HCT116 (cell line): ENCODE measurements at regions not wholly inside any gene's neighbourhood (a gene's known extent, or its start where the extent isn't known, plus 50 kb on each side); places are given as distances from the start of the nearest gene placed in this dataset.

ENCODE experiments used
- ATAC-seq: fragments of 200-7000 bp; cut with Tn5 transposase; 2 replicates; pipeline ENCODE4 v1.9.1; 2020; ENCODE audit warnings: mild to moderate bottlenecking, moderate library complexity
- BruUV-seq: library from RNA; stranded (reverse); fragments of 400-500 nt; replicated peaks from 2 replicates; lab custom pipeline; 2021; lab: Mats Ljungman, UMichigan
- CTCF ChIA-PET: fragments of 300-600 bp; sonication (Branson Sonifier 250); formaldehyde crosslinking; loops from one replicate; lab custom pipeline; 2021; ENCODE audit warnings: antibody characterized with exemption; lab: Charles Lee
- POLR2A ChIA-PET: fragments of 300-600, 350-600 bp; sonication (Branson Sonifier 250); formaldehyde crosslinking; loops from one replicate; lab custom pipeline; 2021; ENCODE audit warnings: antibody characterized with exemption; lab: Charles Lee
- RAD21 ChIA-PET, 2 experiments: fragments of 300-600 bp; sonication (Branson Sonifier 250); formaldehyde crosslinking; loops; one replicate each; lab custom pipeline; 2023; ENCODE audit warnings: low total read pairs in 2 of 2; ENCODE audit not compliant: uncharacterized antibody in 2 of 2, unreplicated experiment in 2 of 2, low non-redundant PET in 1 of 2; lab: Charles Lee
- DNase-seq: peaks from one replicate; pipeline ENCODE4 v3.0.0-alpha.2; 2010; ENCODE audit warnings: low read depth, low spot score
- H2AFZ ChIP-seq: fragments of 200-600 bp; shearing (Covaris generic), sonication (generic); 2 replicates; pipeline ENCODE4 v1.6.1; 2017; ENCODE audit warnings: low read depth, mixed run types, mixed read lengths, antibody characterized with exemption, low read length; ENCODE audit not compliant: poor library complexity, severe bottlenecking
- H3K27ac ChIP-seq: 2 replicates; pipeline ENCODE4 v1.5.1; 2012; ENCODE audit warnings: low read depth, low read length
- H3K27me3 ChIP-seq: fragments of 200-600 bp; sonication (generic); 2 replicates; pipeline ENCODE4 v1.6.1; 2016; ENCODE audit warnings: mixed run types, low read length, mixed read lengths; ENCODE audit not compliant: insufficient read depth
- H3K36me3 ChIP-seq, 2 experiments: fragments of 200-500 bp in 1 of 2; fragments of 200-600 bp in 1 of 2; sonication (Bioruptor generic) in 1 of 2; sonication (generic) in 1 of 2; 2 replicates each; pipeline versions ENCODE4 v1.5.1 to v1.6.1; 2014 to 2016; ENCODE audit warnings: low read length in 2 of 2, inconsistent platforms in 1 of 2, mixed read lengths in 1 of 2, mixed run types in 1 of 2; ENCODE audit not compliant: insufficient read depth in 2 of 2, control insufficient read depth in 1 of 2
- H3K4me1 ChIP-seq, 2 experiments: fragments of 200-600 bp in 1 of 2; sonication (generic) in 1 of 2; 2 replicates each; pipeline versions ENCODE4 v1.5.1 to v1.6.1; 2012 to 2017; ENCODE audit warnings: low read length in 2 of 2, inconsistent platforms in 1 of 2, mild to moderate bottlenecking in 1 of 2, mixed read lengths in 1 of 2, mixed run types in 1 of 2, moderate library complexity in 1 of 2; ENCODE audit not compliant: insufficient read depth in 2 of 2, control insufficient read depth in 1 of 2
- H3K4me2 ChIP-seq: fragments of 200-600 bp; sonication (generic); 2 replicates; pipeline ENCODE4 v1.6.1; 2017; ENCODE audit warnings: mixed run types, low read length, mixed read lengths
- H3K4me3 ChIP-seq, 2 experiments: fragments of 200-600 bp in 1 of 2; sonication (generic) in 1 of 2; replicated peaks in 1 of 2; 2 replicates each; pipeline ENCODE4 v1.5.1; 2011 to 2016; ENCODE audit warnings: low read length in 2 of 2, control low read depth in 1 of 2, low read depth in 1 of 2, mild to moderate bottlenecking in 1 of 2, mixed read lengths in 1 of 2, mixed run types in 1 of 2
- H3K79me2 ChIP-seq: fragments of 200-600 bp; sonication (generic); 2 replicates; pipeline ENCODE4 v1.6.1; 2017; ENCODE audit warnings: mild to moderate bottlenecking, mixed run types, low read length, moderate library complexity, mixed read lengths; ENCODE audit not compliant: insufficient read depth
- H3K9ac ChIP-seq: fragments of 200-600 bp; sonication (generic); 2 replicates; pipeline ENCODE4 v1.6.1; 2016; ENCODE audit warnings: low read length, mixed read lengths
- H3K9me2 ChIP-seq: fragments of 200-600 bp; sonication (generic), shearing (Covaris generic); 2 replicates; pipeline ENCODE4 v1.6.1; 2017; ENCODE audit warnings: mixed run types, mild to moderate bottlenecking, moderate library complexity; ENCODE audit not compliant: insufficient read depth
- H3K9me3 ChIP-seq, 2 experiments: fragments of 200-500 bp in 1 of 2; fragments of 200-600 bp in 1 of 2; sonication (Bioruptor generic) in 1 of 2; sonication (generic) in 1 of 2; 2 replicates each; pipeline ENCODE4 v1.6.1; 2014 to 2017; ENCODE audit warnings: low read length in 2 of 2, mixed read lengths in 2 of 2, inconsistent platforms in 1 of 2, low read depth in 1 of 2, mild to moderate bottlenecking in 1 of 2, mixed run types in 1 of 2, moderate library complexity in 1 of 2; ENCODE audit not compliant: control insufficient read depth in 1 of 2, insufficient read depth in 1 of 2
- H4K20me1 ChIP-seq: fragments of 200-600 bp; sonication (generic), shearing (Covaris generic); 2 replicates; pipeline ENCODE4 v1.6.1; 2017; ENCODE audit warnings: mixed run types, mild to moderate bottlenecking, moderate library complexity; ENCODE audit not compliant: insufficient read depth
- ATF3 ChIP-seq: IDR thresholded peaks from 2 replicates; pipeline ENCODE4 v1.6.1; 2012
- CTCF ChIP-seq, 3 experiments: fragments of 200-600 bp in 1 of 3; sonication (generic) in 1 of 3; IDR thresholded peaks in 2 of 3; conservative IDR thresholded peaks in 1 of 3; 2 replicates each; pipeline ENCODE4 v1.5.1; 2012 to 2017; ENCODE audit warnings: low read depth in 2 of 3, low read length in 2 of 3, antibody characterized with exemption in 1 of 3, borderline replicate concordance in 1 of 3, control low read depth in 1 of 3, mild to moderate bottlenecking in 1 of 3, mixed read lengths in 1 of 3, mixed run types in 1 of 3, moderate library complexity in 1 of 3; ENCODE audit not compliant: insufficient read depth in 1 of 3
- EGR1 ChIP-seq: IDR thresholded peaks from 2 replicates; pipeline ENCODE4 v1.6.1; 2012; ENCODE audit warnings: low read depth
- EZH2phosphoT487 ChIP-seq: fragments of 200-600 bp; IDR thresholded peaks from 2 replicates; pipeline ENCODE4 v1.6.1; 2018; ENCODE audit warnings: antibody characterized with exemption, borderline replicate concordance
- JUND ChIP-seq: IDR thresholded peaks from 2 replicates; pipeline ENCODE4 v1.6.1; 2012
- MAX ChIP-seq: IDR thresholded peaks from 2 replicates; pipeline ENCODE4 v1.6.1; 2012
- RAD21 ChIP-seq: IDR thresholded peaks from 2 replicates; pipeline ENCODE4 v1.6.1; 2012; ENCODE audit warnings: low read depth, mild to moderate bottlenecking
- REST ChIP-seq: IDR thresholded peaks from 2 replicates; pipeline ENCODE4 v1.6.1; 2012; ENCODE audit warnings: low read depth
- SP1 ChIP-seq: IDR thresholded peaks from 2 replicates; pipeline ENCODE4 v1.6.1; 2012; ENCODE audit warnings: low read depth
- YY1 ChIP-seq: IDR thresholded peaks from 2 replicates; pipeline ENCODE4 v1.6.1; 2011; ENCODE audit warnings: low read length, low read depth, moderate library complexity, mild to moderate bottlenecking; ENCODE audit not compliant: insufficient replicate concordance; ENCODE audit errors: extremely low read depth
- ZBTB33 ChIP-seq: IDR thresholded peaks from 2 replicates; pipeline ENCODE4 v1.6.1; 2011; ENCODE audit warnings: mild to moderate bottlenecking, low read length, moderate library complexity; ENCODE audit not compliant: insufficient replicate concordance; ENCODE audit errors: extremely low read depth
- ZNF274 ChIP-seq: fragments of 200-500 bp; sonication (Bioruptor generic); IDR thresholded peaks from 2 replicates; pipeline ENCODE4 v1.6.1; 2014; ENCODE audit warnings: mild to moderate bottlenecking, low read depth, low read length, inconsistent platforms
- intact Hi-C: fragments of 100-400 bp; cut with micrococcal nuclease; formaldehyde crosslinking; loops from 2 replicates; pipeline ENCODE4 v1.10.0; 2022

- TF ChIP-seq REST (no peak), RAD21 (no peak), ZNF274 (no peak), MAX (no peak), EGR1 (no peak), EZH2phosphoT487 (no peak), SP1 (no peak)
These were observed 629.4 kb upstream of the GBE1 start (continued) for GRCh38 chr3:82390868-82391267.

GRCh38 chr3:82386647-82387046 is 625.2 kb upstream of the GBE1 start:
- ChIA-PET POLR2A (no interaction called here), RAD21 (no interaction called here), CTCF (no interaction called here)
- Histone ChIP-seq H3K36me3 (no peaks in the 10 kb centered on the region), H3K9me3 (no peaks in the 10 kb centered on the region), H3K4me2 (no peak overlapping the region), H3K9me2 (no peaks in the 10 kb centered on the region), H3K9ac (no peak overlapping the region), H4K20me1 (no peaks in the 10 kb centered on the region), H3K79me2 (no peaks in the 10 kb centered on the region), H3K4me3 (no peak overlapping the region), H2AFZ (no peak overlapping the region), H3K27ac (no peak overlapping the region), H3K27me3 (no peaks in the 10 kb centered on the region), H3K4me1 (no peaks in the 10 kb centered on the region)
- BruUV-seq = no TSS peak
- ATAC-seq (no peak), DNase-seq (no peak)
- intact Hi-C loops = no loop called here
- no peak for TF ChIP-seq ZNF274
- TF ChIP-seq YY1 = no peak
- no peak for TF ChIP-seq RAD21
- TF ChIP-seq EGR1 = no peak
- no peak for TF ChIP-seq CTCF (IDR thresholded peaks at IDR 0.05 in 2 of 3, conservative IDR thresholded peaks at IDR 0.05 in 1 of 3; ENCODE audit: borderline replicate concordance in 1 of 3, insufficient read depth in 1 of 3, low read depth in 2 of 3, low read length in 2 of 3)
- no peak for TF ChIP-seq JUND
- TF ChIP-seq ZBTB33 = no peak
- TF ChIP-seq ATF3 = no peak
- TF ChIP-seq REST = no peak
